Activated naive CD4-positive, alpha-beta T cell treated with Interleukin-2 at 50 U/mL for 16 hours (primary cell): ENCODE measurements at regions not wholly inside any gene's neighbourhood (a gene's known extent, or its start where the extent isn't known, plus 50 kb on each side); places are given as distances from the start of the nearest gene placed in this dataset.
"Not testable (repeated sequence)": the region's sequence is repeated elsewhere in the genome, so short reads cannot be mapped to it uniquely, and the experiment has no call there.

Experiments
- DNase-seq: peaks from one replicate; pipeline ENCODE4 v3.0.0-alpha.2; 2020

GRCh38 chr5:71910741-71911140 is 191.7 kb downstream of the CARTPT start:
- DNase-seq, result no peak

- DNase-seq, result no peak
Measured at GRCh38 chr5:71912021-71912420, 192.9 kb downstream of the CARTPT start.

GRCh38 chr5:71914281-71914680 is 193.0 kb upstream of the MAP1B start:
- DNase-seq, result no peak

GRCh38 chr5:71922584-71923106 is 184.6 kb upstream of the MAP1B start:
- no peak for DNase-seq

- DNase-seq, result no peak
Measured at GRCh38 chr5:71923755-71924154, 183.5 kb upstream of the MAP1B start.

- no peak for DNase-seq
Measured at GRCh38 chr5:71924325-71924724, 182.9 kb upstream of the MAP1B start.

GRCh38 chr5:71924980-71925379 is 182.3 kb upstream of the MAP1B start:
- DNase-seq, result no peak

GRCh38 chr5:71925608-71926091 is 181.6 kb upstream of the MAP1B start:
- no peak for DNase-seq

GRCh38 chr5:71929003-71929402 is 178.3 kb upstream of the MAP1B start:
- no peak for DNase-seq

- DNase-seq, result not testable (repeated sequence)
Measured at GRCh38 chr5:71930554-71930953, 176.7 kb upstream of the MAP1B start.

- DNase-seq, result no peak
Measured at GRCh38 chr5:71932131-71932654, 175.1 kb upstream of the MAP1B start.

GRCh38 chr5:71932655-71933338 is 174.5 kb upstream of the MAP1B start:
- no peak for DNase-seq

- DNase-seq, result no peak
Measured at GRCh38 chr5:71934322-71934721, 173.0 kb upstream of the MAP1B start.

- no peak for DNase-seq
Measured at GRCh38 chr5:71937921-71938698, 169.2 kb upstream of the MAP1B start.

- no peak for DNase-seq
Measured at GRCh38 chr5:71938895-71939294, 168.4 kb upstream of the MAP1B start.

GRCh38 chr5:71939452-71940230 is 167.6 kb upstream of the MAP1B start:
- DNase-seq, result no peak

- no peak for DNase-seq
Measured at GRCh38 chr5:71943874-71944273, 163.4 kb upstream of the MAP1B start.

- DNase-seq, result no peak
Measured at GRCh38 chr5:71945436-71945835, 161.8 kb upstream of the MAP1B start.

GRCh38 chr5:71946343-71947030 is 160.8 kb upstream of the MAP1B start:
- no peak for DNase-seq

GRCh38 chr5:71948206-71948605 is 159.1 kb upstream of the MAP1B start:
- no peak for DNase-seq

GRCh38 chr5:71949772-71950171 is 157.5 kb upstream of the MAP1B start:
- no peak for DNase-seq

- DNase-seq, result no peak
Measured at GRCh38 chr5:71953866-71954265, 153.4 kb upstream of the MAP1B start.
